HL-60 (cell line): ENCODE measurements at regions not wholly inside any gene's neighbourhood (a gene's known extent, or its start where the extent isn't known, plus 50 kb on each side); places are given as distances from the start of the nearest gene placed in this dataset.

Experiments used
- DNase-seq, 2 experiments: peaks; one replicate each; pipeline ENCODE4 v3.0.0-alpha.2; 2010 to 2020; ENCODE audit warnings: low read depth in 1 of 2, low spot score in 1 of 2
- H3K27ac ChIP-seq: fragments of 250-450 bp; sonication (Bioruptor Pico); replicated peaks from 2 replicates; pipeline ENCODE4 v1.5.1; 2020; ENCODE audit warnings: mild to moderate bottlenecking, moderate library complexity
- H3K27me3 ChIP-seq: fragments of 250-450 bp; sonication (Bioruptor Pico); 2 replicates; pipeline ENCODE4 v1.5.1; 2021; ENCODE audit warnings: mild to moderate bottlenecking, moderate library complexity; ENCODE audit not compliant: insufficient read depth, poor library complexity, severe bottlenecking
- H3K4me3 ChIP-seq: replicated peaks from 2 replicates; pipeline ENCODE4 v1.5.1; 2011; ENCODE audit warnings: mild to moderate bottlenecking, control low read depth, low read length; ENCODE audit not compliant: insufficient read depth
- GABPA ChIP-seq: IDR thresholded peaks from 2 replicates; pipeline ENCODE4 v1.6.1; 2012; ENCODE audit warnings: low read depth
- POLR2AphosphoS5 ChIP-seq: IDR thresholded peaks from 2 replicates; pipeline ENCODE4 v1.6.1; 2012; ENCODE audit warnings: low read depth
- SPI1 ChIP-seq: IDR thresholded peaks from 2 replicates; pipeline ENCODE4 v1.6.1; 2012; ENCODE audit warnings: low read depth, mild to moderate bottlenecking, borderline replicate concordance
- TF ChIP-seq, protein P1 (sequence below): IDR thresholded peaks from one replicate; pipeline ENCODE4 v1.5.1; 2011; ENCODE audit warnings: low read length, control low read depth, inconsistent platforms; ENCODE audit not compliant: insufficient read depth
- TF ChIP-seq, protein P2 (sequence below): IDR thresholded peaks from 2 replicates; pipeline ENCODE4 v1.6.1; 2012; ENCODE audit warnings: low read depth; ENCODE audit not compliant: insufficient replicate concordance

DNA sequence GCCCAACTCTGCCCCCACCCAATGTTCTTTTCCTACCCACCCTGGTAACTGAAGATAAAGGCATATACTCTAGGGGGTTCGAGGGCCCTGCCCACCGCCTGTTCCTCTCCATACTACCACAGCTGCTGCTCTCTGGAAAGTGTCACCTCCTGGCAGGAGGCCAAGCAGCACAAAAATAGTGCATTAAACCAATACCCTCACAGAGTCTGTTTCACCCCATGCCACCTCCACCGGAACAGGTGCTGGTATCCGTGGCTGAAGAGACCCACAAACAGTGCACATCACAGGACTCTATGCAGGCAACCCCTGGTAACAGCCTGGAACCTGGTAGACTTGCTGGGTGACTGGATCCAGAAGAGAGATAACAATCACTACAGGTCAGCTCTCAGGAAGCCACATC is 85.1 kb upstream of the CTSO start:
- no peak for DNase-seq
- Histone ChIP-seq H3K27ac (no peak overlapping the region), H3K27me3 (no peaks in the 10 kb centered on the region), H3K4me3 (no peak overlapping the region)
- TF ChIP-seq GABPA (no peak), POLR2AphosphoS5 (no peak), SPI1 (no peak)
- TF ChIP-seq, protein P1, sequence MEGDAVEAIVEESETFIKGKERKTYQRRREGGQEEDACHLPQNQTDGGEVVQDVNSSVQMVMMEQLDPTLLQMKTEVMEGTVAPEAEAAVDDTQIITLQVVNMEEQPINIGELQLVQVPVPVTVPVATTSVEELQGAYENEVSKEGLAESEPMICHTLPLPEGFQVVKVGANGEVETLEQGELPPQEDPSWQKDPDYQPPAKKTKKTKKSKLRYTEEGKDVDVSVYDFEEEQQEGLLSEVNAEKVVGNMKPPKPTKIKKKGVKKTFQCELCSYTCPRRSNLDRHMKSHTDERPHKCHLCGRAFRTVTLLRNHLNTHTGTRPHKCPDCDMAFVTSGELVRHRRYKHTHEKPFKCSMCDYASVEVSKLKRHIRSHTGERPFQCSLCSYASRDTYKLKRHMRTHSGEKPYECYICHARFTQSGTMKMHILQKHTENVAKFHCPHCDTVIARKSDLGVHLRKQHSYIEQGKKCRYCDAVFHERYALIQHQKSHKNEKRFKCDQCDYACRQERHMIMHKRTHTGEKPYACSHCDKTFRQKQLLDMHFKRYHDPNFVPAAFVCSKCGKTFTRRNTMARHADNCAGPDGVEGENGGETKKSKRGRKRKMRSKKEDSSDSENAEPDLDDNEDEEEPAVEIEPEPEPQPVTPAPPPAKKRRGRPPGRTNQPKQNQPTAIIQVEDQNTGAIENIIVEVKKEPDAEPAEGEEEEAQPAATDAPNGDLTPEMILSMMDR: no peak
- TF ChIP-seq, protein P2, sequence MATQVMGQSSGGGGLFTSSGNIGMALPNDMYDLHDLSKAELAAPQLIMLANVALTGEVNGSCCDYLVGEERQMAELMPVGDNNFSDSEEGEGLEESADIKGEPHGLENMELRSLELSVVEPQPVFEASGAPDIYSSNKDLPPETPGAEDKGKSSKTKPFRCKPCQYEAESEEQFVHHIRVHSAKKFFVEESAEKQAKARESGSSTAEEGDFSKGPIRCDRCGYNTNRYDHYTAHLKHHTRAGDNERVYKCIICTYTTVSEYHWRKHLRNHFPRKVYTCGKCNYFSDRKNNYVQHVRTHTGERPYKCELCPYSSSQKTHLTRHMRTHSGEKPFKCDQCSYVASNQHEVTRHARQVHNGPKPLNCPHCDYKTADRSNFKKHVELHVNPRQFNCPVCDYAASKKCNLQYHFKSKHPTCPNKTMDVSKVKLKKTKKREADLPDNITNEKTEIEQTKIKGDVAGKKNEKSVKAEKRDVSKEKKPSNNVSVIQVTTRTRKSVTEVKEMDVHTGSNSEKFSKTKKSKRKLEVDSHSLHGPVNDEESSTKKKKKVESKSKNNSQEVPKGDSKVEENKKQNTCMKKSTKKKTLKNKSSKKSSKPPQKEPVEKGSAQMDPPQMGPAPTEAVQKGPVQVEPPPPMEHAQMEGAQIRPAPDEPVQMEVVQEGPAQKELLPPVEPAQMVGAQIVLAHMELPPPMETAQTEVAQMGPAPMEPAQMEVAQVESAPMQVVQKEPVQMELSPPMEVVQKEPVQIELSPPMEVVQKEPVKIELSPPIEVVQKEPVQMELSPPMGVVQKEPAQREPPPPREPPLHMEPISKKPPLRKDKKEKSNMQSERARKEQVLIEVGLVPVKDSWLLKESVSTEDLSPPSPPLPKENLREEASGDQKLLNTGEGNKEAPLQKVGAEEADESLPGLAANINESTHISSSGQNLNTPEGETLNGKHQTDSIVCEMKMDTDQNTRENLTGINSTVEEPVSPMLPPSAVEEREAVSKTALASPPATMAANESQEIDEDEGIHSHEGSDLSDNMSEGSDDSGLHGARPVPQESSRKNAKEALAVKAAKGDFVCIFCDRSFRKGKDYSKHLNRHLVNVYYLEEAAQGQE: no peak

DNA sequence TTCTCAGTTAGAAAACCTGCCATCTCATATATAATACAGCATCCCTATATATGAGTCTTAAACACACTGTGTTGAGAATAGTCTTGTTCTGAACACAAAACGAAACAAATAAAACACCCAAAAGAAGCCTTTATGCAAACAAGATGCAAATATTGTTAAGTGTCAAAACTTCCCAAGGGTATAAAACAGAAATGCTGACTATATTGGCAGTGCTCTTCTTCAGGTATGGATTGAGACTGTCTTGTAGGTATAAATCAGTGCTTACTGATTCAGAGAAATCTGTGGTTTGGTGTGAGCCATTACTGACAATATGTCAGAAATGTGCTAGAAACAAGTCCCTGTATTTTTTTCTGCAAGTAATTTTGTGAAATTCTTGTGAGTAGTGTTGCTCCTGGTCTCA is 82.8 kb upstream of the CTSO start:
- TF ChIP-seq SPI1 (no peak), GABPA (no peak), POLR2AphosphoS5 (no peak)
- TF ChIP-seq, protein P1: no peak
- TF ChIP-seq, protein P2: no peak
- Histone ChIP-seq H3K27ac (no peak overlapping the region), H3K27me3 (no peaks in the 10 kb centered on the region), H3K4me3 (no peak overlapping the region)
- no peak for DNase-seq

DNA sequence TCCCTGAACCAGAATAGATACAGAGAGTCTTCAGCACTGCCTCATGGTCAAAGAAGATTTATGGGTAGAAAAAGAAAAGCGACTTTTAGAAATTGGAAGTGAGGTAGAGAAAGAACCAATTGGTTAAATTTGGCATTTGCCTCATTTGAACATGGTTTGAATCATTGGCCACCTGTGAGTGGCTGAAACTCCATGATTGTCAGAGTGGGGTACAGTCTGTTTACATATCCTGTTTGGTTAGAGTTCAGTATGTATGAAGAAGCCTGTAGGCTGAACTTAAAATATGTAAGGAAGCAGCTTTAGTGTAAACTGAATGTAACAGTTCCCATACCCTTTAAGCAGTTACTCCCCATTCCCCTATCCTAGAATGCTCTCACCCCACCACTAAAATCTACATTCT is 76.0 kb upstream of the CTSO start:
- H3K27ac ChIP-seq: no peak overlapping the region
- H3K27me3 ChIP-seq: no peaks in the 10 kb centered on the region
- DNase-seq: no peak
- H3K4me3 ChIP-seq: no peak overlapping the region
- TF ChIP-seq SPI1: no peak
- TF ChIP-seq GABPA: no peak
- TF ChIP-seq, protein P2: no peak

DNA sequence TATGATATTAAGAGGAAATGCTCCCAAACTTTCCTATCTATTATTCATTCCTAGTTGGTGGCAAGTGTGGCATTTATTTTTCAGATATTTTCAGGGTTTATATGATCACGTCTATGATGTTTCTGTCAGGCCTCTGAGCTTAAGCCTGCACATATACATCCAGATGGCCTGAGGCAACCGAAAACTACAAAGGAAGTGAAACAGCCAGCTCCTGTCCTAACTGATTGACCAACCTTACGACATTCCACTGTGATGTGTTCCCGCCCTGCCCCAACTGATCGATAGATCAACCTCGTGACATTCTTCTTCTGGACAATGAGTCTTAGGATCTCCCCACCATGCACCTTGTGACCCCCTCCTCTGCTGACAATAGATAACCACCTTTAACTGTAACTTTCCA is 67.6 kb upstream of the CTSO start:
- H3K4me3 ChIP-seq: no peak overlapping the region
- DNase-seq: no peak
- TF ChIP-seq POLR2AphosphoS5 (no peak), SPI1 (no peak), GABPA (no peak)
- TF ChIP-seq, protein P2: no peak
- TF ChIP-seq, protein P1: no peak
- no peak overlapping the region for H3K27ac ChIP-seq
- H3K27me3 ChIP-seq: no peaks in the 10 kb centered on the region
